ENCODE measurements at regions not wholly inside any gene's neighbourhood (a gene's known extent, or its start where the extent isn't known, plus 50 kb on each side); places are given as distances from the start of the nearest gene placed in this dataset.
A peak's percentile ranks its signal among the peaks of the same experiment; 100 is the strongest.

GRCh38 chr12:32052212-32052713, 54.4 kb upstream of the BICD1 start:
- no peak overlapping the region for H2AFZ ChIP-seq (ENCODE audit: low read length)
- H3K27ac ChIP-seq (ENCODE audit: low read length), result peak overlapping the region; percentile 72
- TF ChIP-seq EZH2phosphoT487 (IDR thresholded peaks at IDR 0.05; ENCODE audit: borderline replicate concordance, low read length) (no peak), EZH2 (IDR thresholded peaks at IDR 0.05; ENCODE audit: low read length, unreplicated experiment) (no peak)
- TF ChIP-seq, protein P1, sequence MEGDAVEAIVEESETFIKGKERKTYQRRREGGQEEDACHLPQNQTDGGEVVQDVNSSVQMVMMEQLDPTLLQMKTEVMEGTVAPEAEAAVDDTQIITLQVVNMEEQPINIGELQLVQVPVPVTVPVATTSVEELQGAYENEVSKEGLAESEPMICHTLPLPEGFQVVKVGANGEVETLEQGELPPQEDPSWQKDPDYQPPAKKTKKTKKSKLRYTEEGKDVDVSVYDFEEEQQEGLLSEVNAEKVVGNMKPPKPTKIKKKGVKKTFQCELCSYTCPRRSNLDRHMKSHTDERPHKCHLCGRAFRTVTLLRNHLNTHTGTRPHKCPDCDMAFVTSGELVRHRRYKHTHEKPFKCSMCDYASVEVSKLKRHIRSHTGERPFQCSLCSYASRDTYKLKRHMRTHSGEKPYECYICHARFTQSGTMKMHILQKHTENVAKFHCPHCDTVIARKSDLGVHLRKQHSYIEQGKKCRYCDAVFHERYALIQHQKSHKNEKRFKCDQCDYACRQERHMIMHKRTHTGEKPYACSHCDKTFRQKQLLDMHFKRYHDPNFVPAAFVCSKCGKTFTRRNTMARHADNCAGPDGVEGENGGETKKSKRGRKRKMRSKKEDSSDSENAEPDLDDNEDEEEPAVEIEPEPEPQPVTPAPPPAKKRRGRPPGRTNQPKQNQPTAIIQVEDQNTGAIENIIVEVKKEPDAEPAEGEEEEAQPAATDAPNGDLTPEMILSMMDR (conservative IDR thresholded peaks at IDR 0.05; ENCODE audit: low read depth, low read length), result no peak
- H3K9ac ChIP-seq (ENCODE audit: low read length), result no peak overlapping the region
- CTCF ChIA-PET, result no interaction called here
- H4K20me1 ChIP-seq (ENCODE audit: low read length), result no peaks in the 10 kb centered on the region
- DNase-seq (no peak), ATAC-seq (no peak)
- no peaks in the 10 kb centered on the region for H3K36me3 ChIP-seq (ENCODE audit: low read depth, low read length)
- no peaks in the 10 kb centered on the region for H3K9me3 ChIP-seq (ENCODE audit: low read length)
- no peaks in the 10 kb centered on the region for H3K27me3 ChIP-seq (ENCODE audit: low read length)
- intact Hi-C loops (cut with micrococcal nuclease), result no loop called here
- peaks cover 7% of the 10 kb centered on the region for H3K4me1 ChIP-seq (ENCODE audit: insufficient read depth, low read length)
- no peak overlapping the region for H3K4me3 ChIP-seq (ENCODE audit: low read length)
- H3K79me2 ChIP-seq (ENCODE audit: low read length), result no peaks in the 10 kb centered on the region
- POLR2A ChIA-PET (ENCODE audit: unreplicated experiment), result no interaction called here
- peak overlapping the region; percentile 50 for H3K4me2 ChIP-seq (ENCODE audit: low read length)
- BruUV-seq (replicated peaks), result no TSS peak
- H3K9me2 ChIP-seq (replicated peaks; ENCODE audit: low read length), result no peaks in the 10 kb centered on the region
- H3F3A ChIP-seq (ENCODE audit: low read length, unreplicated experiment), result no peaks in the 10 kb centered on the region

- H3K4me3 ChIP-seq (ENCODE audit: low read length), result no peak overlapping the region
- H3F3A ChIP-seq (ENCODE audit: low read length, unreplicated experiment), result no peaks in the 10 kb centered on the region
- no peak for DNase-seq
- H3K36me3 ChIP-seq (ENCODE audit: low read depth, low read length), result no peaks in the 10 kb centered on the region
- intact Hi-C loops (cut with micrococcal nuclease), result no loop called here
- no peaks in the 10 kb centered on the region for H3K79me2 ChIP-seq (ENCODE audit: low read length)
- H3K4me1 ChIP-seq (ENCODE audit: insufficient read depth, low read length), result peaks cover 7% of the 10 kb centered on the region
- H3K27me3 ChIP-seq (ENCODE audit: low read length), result no peaks in the 10 kb centered on the region
- no peak overlapping the region for H3K9ac ChIP-seq (ENCODE audit: low read length)
- POLR2A ChIA-PET (ENCODE audit: unreplicated experiment), result interaction anchor here (0.6 kb wide), 1 partner anchor 863 kb away, joined by 3 read pairs; no protein-coding TSS in a partner anchor
- CTCF ChIA-PET, result no interaction called here
- H3K9me3 ChIP-seq (ENCODE audit: low read length), result no peaks in the 10 kb centered on the region
- no peak overlapping the region for H2AFZ ChIP-seq (ENCODE audit: low read length)
- H3K9me2 ChIP-seq (replicated peaks; ENCODE audit: low read length), result no peaks in the 10 kb centered on the region
- H3K4me2 ChIP-seq (ENCODE audit: low read length), result no peak overlapping the region
- ATAC-seq, result no peak
- H4K20me1 ChIP-seq (ENCODE audit: low read length), result no peaks in the 10 kb centered on the region
- no TSS peak for BruUV-seq (replicated peaks)
- H3K27ac ChIP-seq (ENCODE audit: low read length), result no peak overlapping the region
- no peak for TF ChIP-seq EZH2phosphoT487 (IDR thresholded peaks at IDR 0.05; ENCODE audit: borderline replicate concordance, low read length)
- TF ChIP-seq, protein P1 (conservative IDR thresholded peaks at IDR 0.05; ENCODE audit: low read depth, low read length), result no peak
- no peak for TF ChIP-seq EZH2 (IDR thresholded peaks at IDR 0.05; ENCODE audit: low read length, unreplicated experiment)
These were observed 52.6 kb upstream of the BICD1 start for GRCh38 chr12:32053881-32054624.

All from PC-3 (cell line).